HG03378 (cell line): ENCODE measurements at regions not wholly inside any gene's neighbourhood (a gene's known extent, or its start where the extent isn't known, plus 50 kb on each side); places are given as distances from the start of the nearest gene placed in this dataset.

Experiments used
- ATAC-seq: cut with Tn5 transposase; IDR thresholded peaks from one replicate; pipeline ENCODE4 v1.9.1; 2021; ENCODE audit warnings: mild to moderate bottlenecking, moderate library complexity; ENCODE audit not compliant: unreplicated experiment

GRCh38 chr5:160906090-160906489, 54.1 kb upstream of the ATP10B start:
- no peak for ATAC-seq

- no peak for ATAC-seq
These were observed 53.3 kb upstream of the ATP10B start for GRCh38 chr5:160905285-160905684.

DNA sequence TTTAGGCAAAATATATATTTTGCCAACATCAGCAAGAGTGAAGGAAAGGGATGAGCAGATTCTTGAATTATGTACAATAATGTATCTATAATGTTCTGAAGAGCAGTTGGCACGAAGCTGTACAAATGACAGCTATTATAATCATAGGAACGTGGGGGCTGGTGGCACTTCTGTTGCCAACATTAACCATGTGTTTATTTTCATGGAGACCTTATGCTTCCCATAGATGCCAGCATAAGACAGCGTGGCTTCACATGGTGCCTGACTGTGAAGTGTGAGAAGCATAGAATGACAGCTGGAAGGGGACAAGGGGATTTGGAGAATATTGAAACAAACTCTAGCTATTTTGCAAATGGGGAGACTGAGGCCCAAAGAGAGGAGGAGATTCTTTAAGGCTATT, 52.6 kb upstream of the ATP10B start:
- ATAC-seq, result no peak

GRCh38 chr5:160903551-160903950, 51.5 kb upstream of the ATP10B start:
- ATAC-seq, result no peak

GRCh38 chr5:160903076-160903475, 51.1 kb upstream of the ATP10B start:
- ATAC-seq, result no peak
